HL-60 (cell line): ENCODE measurements at regions not wholly inside any gene's neighbourhood (a gene's known extent, or its start where the extent isn't known, plus 50 kb on each side); places are given as distances from the start of the nearest gene placed in this dataset.

ENCODE experiments used
- DNase-seq, 2 experiments: peaks; one replicate each; pipeline ENCODE4 v3.0.0-alpha.2; 2010 to 2020; ENCODE audit warnings: low read depth in 1 of 2, low spot score in 1 of 2
- H3K27ac ChIP-seq: fragments of 250-450 bp; sonication (Bioruptor Pico); replicated peaks from 2 replicates; pipeline ENCODE4 v1.5.1; 2020; ENCODE audit warnings: mild to moderate bottlenecking, moderate library complexity
- H3K27me3 ChIP-seq: fragments of 250-450 bp; sonication (Bioruptor Pico); 2 replicates; pipeline ENCODE4 v1.5.1; 2021; ENCODE audit warnings: mild to moderate bottlenecking, moderate library complexity; ENCODE audit not compliant: insufficient read depth, poor library complexity, severe bottlenecking
- H3K4me3 ChIP-seq: replicated peaks from 2 replicates; pipeline ENCODE4 v1.5.1; 2011; ENCODE audit warnings: mild to moderate bottlenecking, control low read depth, low read length; ENCODE audit not compliant: insufficient read depth
- GABPA ChIP-seq: IDR thresholded peaks from 2 replicates; pipeline ENCODE4 v1.6.1; 2012; ENCODE audit warnings: low read depth
- POLR2AphosphoS5 ChIP-seq: IDR thresholded peaks from 2 replicates; pipeline ENCODE4 v1.6.1; 2012; ENCODE audit warnings: low read depth
- SPI1 ChIP-seq: IDR thresholded peaks from 2 replicates; pipeline ENCODE4 v1.6.1; 2012; ENCODE audit warnings: low read depth, mild to moderate bottlenecking, borderline replicate concordance
- TF ChIP-seq, protein P1 (sequence below): IDR thresholded peaks from 2 replicates; pipeline ENCODE4 v1.6.1; 2012; ENCODE audit warnings: low read depth; ENCODE audit not compliant: insufficient replicate concordance
- TF ChIP-seq, protein P2 (sequence below): IDR thresholded peaks from one replicate; pipeline ENCODE4 v1.5.1; 2011; ENCODE audit warnings: low read length, control low read depth, inconsistent platforms; ENCODE audit not compliant: insufficient read depth

DNA sequence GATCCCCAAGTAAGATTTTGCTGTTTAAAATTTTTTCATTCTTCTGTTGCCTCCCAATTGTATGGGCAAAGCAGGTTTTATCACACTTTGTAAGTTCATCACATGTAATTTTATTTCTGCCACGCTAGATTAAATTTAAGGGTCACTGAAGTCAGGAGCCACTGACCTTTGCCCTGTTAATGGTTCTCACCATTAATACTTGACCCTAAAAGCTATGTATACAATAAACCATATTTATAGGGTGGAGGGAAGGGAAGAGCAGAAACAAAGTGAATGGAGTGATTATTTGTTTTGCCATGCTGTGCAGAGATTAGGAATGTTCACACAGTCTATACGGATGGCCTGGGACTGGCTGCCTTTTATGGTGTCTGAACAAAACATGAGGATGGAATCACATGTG lies 186.7 kb downstream of the BMP2 start:
- no peak overlapping the region for H3K4me3 ChIP-seq
- H3K27ac ChIP-seq: no peak overlapping the region
- TF ChIP-seq, protein P1, sequence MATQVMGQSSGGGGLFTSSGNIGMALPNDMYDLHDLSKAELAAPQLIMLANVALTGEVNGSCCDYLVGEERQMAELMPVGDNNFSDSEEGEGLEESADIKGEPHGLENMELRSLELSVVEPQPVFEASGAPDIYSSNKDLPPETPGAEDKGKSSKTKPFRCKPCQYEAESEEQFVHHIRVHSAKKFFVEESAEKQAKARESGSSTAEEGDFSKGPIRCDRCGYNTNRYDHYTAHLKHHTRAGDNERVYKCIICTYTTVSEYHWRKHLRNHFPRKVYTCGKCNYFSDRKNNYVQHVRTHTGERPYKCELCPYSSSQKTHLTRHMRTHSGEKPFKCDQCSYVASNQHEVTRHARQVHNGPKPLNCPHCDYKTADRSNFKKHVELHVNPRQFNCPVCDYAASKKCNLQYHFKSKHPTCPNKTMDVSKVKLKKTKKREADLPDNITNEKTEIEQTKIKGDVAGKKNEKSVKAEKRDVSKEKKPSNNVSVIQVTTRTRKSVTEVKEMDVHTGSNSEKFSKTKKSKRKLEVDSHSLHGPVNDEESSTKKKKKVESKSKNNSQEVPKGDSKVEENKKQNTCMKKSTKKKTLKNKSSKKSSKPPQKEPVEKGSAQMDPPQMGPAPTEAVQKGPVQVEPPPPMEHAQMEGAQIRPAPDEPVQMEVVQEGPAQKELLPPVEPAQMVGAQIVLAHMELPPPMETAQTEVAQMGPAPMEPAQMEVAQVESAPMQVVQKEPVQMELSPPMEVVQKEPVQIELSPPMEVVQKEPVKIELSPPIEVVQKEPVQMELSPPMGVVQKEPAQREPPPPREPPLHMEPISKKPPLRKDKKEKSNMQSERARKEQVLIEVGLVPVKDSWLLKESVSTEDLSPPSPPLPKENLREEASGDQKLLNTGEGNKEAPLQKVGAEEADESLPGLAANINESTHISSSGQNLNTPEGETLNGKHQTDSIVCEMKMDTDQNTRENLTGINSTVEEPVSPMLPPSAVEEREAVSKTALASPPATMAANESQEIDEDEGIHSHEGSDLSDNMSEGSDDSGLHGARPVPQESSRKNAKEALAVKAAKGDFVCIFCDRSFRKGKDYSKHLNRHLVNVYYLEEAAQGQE: no peak
- no peak for TF ChIP-seq POLR2AphosphoS5
- TF ChIP-seq SPI1: no peak
- TF ChIP-seq, protein P2, sequence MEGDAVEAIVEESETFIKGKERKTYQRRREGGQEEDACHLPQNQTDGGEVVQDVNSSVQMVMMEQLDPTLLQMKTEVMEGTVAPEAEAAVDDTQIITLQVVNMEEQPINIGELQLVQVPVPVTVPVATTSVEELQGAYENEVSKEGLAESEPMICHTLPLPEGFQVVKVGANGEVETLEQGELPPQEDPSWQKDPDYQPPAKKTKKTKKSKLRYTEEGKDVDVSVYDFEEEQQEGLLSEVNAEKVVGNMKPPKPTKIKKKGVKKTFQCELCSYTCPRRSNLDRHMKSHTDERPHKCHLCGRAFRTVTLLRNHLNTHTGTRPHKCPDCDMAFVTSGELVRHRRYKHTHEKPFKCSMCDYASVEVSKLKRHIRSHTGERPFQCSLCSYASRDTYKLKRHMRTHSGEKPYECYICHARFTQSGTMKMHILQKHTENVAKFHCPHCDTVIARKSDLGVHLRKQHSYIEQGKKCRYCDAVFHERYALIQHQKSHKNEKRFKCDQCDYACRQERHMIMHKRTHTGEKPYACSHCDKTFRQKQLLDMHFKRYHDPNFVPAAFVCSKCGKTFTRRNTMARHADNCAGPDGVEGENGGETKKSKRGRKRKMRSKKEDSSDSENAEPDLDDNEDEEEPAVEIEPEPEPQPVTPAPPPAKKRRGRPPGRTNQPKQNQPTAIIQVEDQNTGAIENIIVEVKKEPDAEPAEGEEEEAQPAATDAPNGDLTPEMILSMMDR: no peak
- no peak for TF ChIP-seq GABPA
- H3K27me3 ChIP-seq: no peaks in the 10 kb centered on the region
- no peak for DNase-seq

DNA sequence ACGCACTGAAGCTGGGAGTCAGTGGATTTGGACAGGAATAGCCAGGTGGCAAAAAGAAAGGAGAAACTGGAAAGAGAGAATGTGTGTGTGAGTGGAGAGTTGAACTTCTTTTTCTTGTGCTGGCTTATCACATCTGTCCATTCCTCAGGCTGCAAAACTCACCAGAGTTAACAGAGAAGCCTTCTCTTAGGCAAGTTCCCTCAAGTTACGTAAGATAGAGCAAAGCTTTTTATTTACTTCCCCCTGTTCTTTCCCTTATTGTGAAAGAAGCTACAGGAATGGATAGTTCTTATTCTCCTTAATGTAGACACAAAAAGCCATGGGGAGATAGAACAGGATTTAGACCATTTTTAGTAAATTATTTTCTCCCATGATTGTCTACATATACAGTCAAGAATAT lies 188.6 kb downstream of the BMP2 start:
- TF ChIP-seq SPI1: no peak
- TF ChIP-seq GABPA: no peak
- TF ChIP-seq, protein P1: no peak
- no peak for TF ChIP-seq POLR2AphosphoS5
- TF ChIP-seq, protein P2: no peak
- Histone ChIP-seq H3K27me3 (no peaks in the 10 kb centered on the region), H3K4me3 (no peak overlapping the region), H3K27ac (no peak overlapping the region; the same call in 1 of the 2 replicates)
- DNase-seq: peak; percentile 6 to 56

DNA sequence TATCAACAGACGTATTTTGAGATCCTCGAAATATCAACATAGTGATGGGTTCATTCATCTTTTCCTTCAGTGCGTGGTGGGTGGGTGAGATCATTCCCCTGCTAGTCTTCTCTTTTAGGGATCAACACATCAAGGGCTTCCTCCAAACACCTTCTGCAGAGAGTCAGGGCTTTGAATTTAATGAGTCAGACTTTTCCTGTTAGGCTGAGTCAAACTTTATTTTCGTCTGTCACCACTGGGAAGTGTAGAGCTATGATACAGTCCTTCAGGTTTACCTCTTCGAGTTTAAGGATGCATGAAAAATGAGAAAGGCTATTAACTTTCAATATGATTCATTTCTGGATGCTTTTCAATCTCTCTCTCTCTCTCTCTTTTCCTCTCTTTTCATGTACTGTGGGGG lies 189.1 kb downstream of the BMP2 start:
- no peak overlapping the region for H3K4me3 ChIP-seq
- H3K27ac ChIP-seq: no peak overlapping the region
- DNase-seq: no peak
- TF ChIP-seq, protein P1: no peak
- TF ChIP-seq, protein P2: no peak
- TF ChIP-seq GABPA (no peak), POLR2AphosphoS5 (no peak), SPI1 (no peak)
- H3K27me3 ChIP-seq: no peaks in the 10 kb centered on the region
